SIG-M5 treated with dmso at 0.1 percent for 504 hours (cell line): ENCODE measurements at regions not wholly inside any gene's neighbourhood (a gene's known extent, or its start where the extent isn't known, plus 50 kb on each side); places are given as distances from the start of the nearest gene placed in this dataset.
"Not testable (repeated sequence)": the region's sequence is repeated elsewhere in the genome, so short reads cannot be mapped to it uniquely, and the experiment has no call there.

ENCODE experiments used
- DNase-seq: peaks from one replicate; lab custom pipeline; 2025; ENCODE audit not compliant: unreplicated experiment; lab: John Stamatoyannopoulos, UW

- DNase-seq: not testable (repeated sequence)
These were observed 84.0 kb upstream of the B3GAT1 start for GRCh38 chr11:134496058-134496457.

DNA sequence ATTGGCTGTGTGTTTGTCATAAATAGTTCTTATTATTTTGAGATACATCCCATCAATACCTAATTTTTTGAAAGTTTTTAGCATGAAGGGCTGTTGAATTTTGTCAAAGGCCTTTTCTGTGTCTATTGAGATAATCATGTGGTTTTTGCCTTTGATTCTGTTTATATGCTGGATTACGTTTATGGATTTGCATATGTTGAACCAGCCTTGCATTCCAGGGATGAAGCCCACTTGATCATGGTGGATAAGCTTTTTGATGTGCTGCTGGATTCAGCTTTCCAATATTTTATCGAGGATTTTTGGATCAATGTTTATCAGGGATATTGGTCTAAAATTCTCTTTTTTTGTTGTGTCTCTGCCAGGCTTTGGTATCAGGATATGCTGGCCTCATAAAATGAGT is 82.4 kb upstream of the B3GAT1 start:
- not testable (repeated sequence) for DNase-seq

- DNase-seq: not testable (repeated sequence)
These were observed 80.4 kb upstream of the B3GAT1 start for GRCh38 chr11:134492411-134492810.

GRCh38 chr11:134489728-134490127 is 77.7 kb upstream of the B3GAT1 start:
- DNase-seq: no peak

GRCh38 chr11:134488913-134489312 is 76.9 kb upstream of the B3GAT1 start:
- DNase-seq: no peak

DNA sequence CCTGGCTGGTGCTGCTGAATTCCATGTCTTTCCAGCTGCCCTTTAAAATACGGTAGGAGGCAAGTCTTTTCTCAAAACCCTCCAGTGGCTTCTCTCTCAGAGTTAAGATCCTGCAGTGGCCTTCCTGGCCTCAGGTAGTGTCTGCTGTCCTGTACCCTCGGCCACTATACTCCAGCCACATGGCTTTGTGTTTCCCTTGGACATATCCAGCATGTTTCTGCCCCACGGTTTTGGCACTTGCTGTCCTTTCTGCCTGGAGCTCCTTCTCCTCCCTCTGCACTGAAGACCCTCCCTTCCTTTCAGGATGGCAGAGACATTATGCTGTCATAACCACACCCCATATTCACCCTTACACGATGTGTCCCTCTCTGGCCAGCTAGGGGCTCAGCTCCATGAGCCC is 76.5 kb upstream of the B3GAT1 start:
- DNase-seq: no peak

DNA sequence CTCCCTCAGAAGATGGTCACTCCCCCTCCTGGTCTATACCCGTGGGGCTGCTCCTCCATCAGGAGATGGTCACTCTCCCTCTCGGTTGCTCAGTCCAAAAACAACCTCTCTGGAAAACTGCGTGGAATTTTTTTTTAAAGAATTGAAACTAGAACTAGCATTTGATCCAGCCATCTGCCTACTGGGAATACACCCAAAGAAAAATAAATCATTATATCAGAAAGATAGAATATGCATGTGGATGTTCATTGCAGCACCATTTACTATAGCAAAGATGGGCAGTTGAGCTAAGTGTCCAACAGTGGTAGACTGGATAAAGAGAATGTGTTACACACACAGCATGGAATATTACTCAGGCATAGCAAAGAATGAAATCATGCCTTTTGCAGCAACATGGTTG is 75.7 kb upstream of the B3GAT1 start:
- DNase-seq: no peak

DNA sequence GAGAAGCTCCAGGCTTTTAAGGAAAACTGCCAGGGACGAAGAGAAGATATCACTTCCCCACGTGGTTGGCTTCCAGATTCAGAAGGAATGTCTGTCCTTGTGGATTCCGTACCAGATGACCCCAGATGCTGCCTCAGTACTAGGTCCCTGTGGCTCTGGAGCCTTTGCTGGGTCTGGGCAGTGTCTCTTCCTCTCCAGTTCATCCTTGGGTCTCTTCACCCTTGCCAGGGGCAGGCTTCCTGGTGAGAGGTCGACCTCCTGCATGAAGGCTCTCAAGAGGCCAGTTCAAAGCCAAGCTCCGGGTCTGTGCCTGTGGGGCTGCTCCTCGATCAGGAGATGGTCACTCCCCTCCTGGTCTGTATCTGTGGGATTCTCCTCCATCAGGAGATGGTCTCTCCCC is 74.7 kb upstream of the B3GAT1 start:
- no peak for DNase-seq

- DNase-seq: no peak
These were observed 74.1 kb upstream of the B3GAT1 start for GRCh38 chr11:134486106-134486505.

DNA sequence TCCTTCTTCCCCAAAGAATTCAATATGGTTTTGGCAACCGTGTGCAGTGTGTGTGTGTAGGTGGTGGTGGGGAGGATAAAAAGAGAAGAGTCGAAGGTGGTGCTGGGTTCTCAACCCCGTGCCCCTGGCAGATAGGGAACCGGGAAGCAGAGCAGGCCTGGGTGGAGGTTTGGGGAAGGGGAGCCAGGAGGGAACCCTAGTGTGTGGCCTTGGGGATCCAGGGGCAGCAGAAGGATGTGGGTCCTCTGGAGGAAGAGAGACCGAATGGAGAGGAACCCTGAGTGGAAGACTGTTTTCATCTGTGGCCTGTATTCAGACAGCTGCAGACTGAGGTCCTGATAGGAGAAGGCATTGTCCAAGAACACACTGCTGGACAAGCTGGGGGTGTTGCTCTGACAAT is 73.3 kb upstream of the B3GAT1 start:
- no peak for DNase-seq

- DNase-seq: no peak
These were observed 71.8 kb upstream of the B3GAT1 start for GRCh38 chr11:134483857-134484256.

GRCh38 chr11:134483291-134483690 is 71.2 kb upstream of the B3GAT1 start:
- no peak for DNase-seq

- DNase-seq: no peak
These were observed 70.8 kb upstream of the B3GAT1 start for GRCh38 chr11:134482865-134483264.

GRCh38 chr11:134481933-134482527 is 70.0 kb upstream of the B3GAT1 start:
- DNase-seq: no peak

- DNase-seq: no peak
These were observed 69.1 kb upstream of the B3GAT1 start for GRCh38 chr11:134481135-134481534.

- no peak for DNase-seq
These were observed 68.2 kb upstream of the B3GAT1 start for GRCh38 chr11:134480136-134480712.

DNA sequence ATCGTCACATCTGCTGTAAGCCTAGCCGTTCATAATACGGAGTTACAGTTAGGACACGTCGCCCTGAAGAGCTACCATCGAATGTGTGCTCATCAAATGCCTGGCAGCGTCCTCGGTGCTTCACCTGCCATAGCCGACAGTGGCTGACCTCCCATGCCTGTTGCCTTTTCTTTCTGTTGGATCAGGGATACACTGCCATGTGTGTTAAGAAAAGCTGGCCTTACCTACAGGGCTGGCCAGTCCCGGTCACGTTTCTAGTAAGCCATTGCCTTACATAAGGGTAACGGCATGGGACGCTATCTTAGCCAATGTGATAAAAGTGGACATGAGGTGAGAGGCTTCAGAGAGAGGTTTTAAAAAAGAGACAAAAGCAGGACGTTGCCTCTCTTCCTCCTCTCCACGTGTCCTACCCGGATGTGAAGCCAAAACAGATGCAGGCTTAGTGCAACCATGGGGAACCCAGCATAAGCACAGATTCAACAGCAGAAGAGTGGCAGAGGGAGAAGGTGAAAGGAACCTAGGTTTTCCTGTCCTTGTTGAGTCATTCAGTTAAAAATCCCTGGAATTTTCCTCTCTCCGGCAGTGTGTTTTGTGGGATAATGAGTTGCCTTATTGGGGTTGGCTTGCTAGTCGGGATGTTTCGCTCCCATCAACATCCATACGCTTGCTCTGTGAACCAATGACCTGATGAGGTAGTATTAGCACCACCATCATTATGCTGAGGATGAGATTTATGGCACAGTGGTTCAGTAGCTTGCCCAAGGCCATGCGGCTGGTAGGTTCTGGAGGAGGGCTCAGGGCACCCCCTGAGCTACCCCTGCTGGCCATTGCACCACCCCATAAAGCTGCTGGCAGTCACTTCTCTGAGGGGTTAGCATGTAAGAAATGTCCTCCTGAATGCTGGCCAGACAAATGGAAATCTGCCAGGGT is 67.4 kb upstream of the B3GAT1 start:
- DNase-seq: no peak

DNA sequence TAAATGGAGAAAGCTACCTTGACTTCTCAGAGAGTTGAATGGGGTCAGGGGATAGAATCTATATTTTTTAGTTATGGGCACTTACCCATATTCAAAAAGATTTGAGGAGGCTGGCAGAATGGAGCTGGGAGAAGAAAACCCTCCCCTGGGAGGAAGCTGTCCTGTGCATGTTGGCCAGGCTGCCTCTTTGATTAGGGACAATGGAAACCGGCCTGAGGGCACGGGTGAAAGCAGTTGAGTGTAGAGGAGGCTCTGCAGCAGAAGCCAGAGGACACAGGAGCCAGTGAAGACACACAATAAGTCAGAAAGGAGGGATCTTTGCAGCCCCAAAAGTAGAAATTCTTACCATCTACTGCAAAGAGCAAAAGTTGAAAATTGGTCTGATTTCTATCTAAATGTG is 66.6 kb upstream of the B3GAT1 start:
- DNase-seq: no peak

- no peak for DNase-seq
These were observed 66.1 kb upstream of the B3GAT1 start for GRCh38 chr11:134478176-134478575.

GRCh38 chr11:134477486-134477885 is 65.4 kb upstream of the B3GAT1 start:
- no peak for DNase-seq

GRCh38 chr11:134476435-134477021 is 64.5 kb upstream of the B3GAT1 start:
- DNase-seq: no peak

- DNase-seq: no peak
These were observed 63.9 kb upstream of the B3GAT1 start for GRCh38 chr11:134475951-134476350.
